ENCODE measurements at regions not wholly inside any gene's neighbourhood (a gene's known extent, or its start where the extent isn't known, plus 50 kb on each side); places are given as distances from the start of the nearest gene placed in this dataset.

DNA sequence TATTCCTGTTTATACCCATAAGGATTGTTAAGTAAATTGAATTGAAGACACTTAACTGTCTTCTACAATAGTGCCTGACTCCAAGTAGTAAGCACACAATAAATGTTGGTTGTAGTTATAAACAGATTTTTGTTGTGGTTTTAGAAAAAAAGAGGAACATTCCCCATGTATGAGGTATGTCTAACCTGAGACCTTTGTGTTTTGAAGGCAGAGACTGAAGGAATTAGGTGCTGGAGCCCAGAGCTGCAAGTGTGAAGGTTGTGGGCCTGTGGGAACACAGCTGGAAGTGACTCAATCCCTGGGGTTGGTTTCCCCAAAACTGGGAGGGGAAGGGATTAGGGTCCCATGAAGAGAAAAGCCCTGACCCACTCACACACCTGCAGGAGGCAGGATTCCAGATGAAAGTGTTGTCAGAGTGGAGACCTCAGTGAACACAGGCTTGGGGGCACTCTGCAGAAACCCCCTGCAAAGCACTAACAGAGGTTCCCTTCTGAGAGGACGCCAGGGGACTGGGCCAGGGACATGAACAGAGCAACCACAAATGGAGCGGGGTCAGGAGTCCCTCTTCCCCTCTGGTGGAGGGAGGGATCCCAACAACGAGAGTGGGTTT, 265.1 kb upstream of the KLF14 start:
- peak; percentile 88 for DNase-seq (ENCODE audit: low spot score)

DNA sequence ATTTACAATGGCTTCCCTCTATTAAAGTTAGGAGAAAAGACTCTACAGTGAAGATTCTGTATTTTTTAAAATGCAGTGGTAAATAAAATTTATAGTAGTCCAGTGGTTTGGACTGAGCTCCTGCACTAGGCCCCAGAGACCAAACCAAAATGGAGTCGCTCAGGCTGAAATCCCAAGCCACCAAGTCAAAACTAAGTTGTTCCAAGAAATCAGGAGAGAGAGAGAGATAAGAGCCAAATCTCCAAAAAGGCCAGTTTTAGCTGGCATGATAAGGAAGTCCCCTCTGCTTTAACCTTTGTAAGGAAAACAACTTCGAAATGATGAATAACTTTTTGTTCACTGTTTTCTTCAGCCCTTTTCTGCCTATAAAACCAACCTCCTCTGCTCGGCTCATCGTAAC, 265.9 kb upstream of the KLF14 start:
- no peak for DNase-seq (ENCODE audit: low spot score)

DNA sequence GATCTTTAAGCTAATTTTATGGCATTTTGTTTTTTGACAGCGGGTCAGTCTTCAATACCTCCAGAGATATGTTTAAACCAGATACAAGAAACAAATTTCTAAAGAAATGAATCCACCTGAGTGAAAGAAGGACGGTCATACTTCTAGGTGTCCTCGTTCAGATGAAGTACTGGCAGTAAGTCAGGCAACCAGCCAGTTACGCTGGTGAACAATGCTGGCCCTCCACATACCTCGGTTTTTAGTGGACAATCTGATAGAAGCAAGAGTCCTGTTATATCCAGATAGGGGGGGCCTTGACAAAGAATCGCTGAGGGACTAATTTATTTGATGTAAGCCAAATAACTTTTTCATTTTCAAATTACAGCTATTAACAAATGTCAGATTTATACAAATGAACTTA, 266.4 kb upstream of the KLF14 start:
- no peak for DNase-seq (ENCODE audit: low spot score)

GRCh38 chr7:131000873-131001272, 266.9 kb upstream of the KLF14 start:
- DNase-seq (ENCODE audit: low spot score) = no peak

- DNase-seq (ENCODE audit: low spot score) = no peak
These were observed 268.6 kb upstream of the KLF14 start for GRCh38 chr7:131002600-131002999.

- no peak for DNase-seq (ENCODE audit: low spot score)
These were observed 269.6 kb upstream of the KLF14 start for GRCh38 chr7:131003634-131004033.

- DNase-seq (ENCODE audit: low spot score) = no peak
These were observed 270.4 kb upstream of the KLF14 start for GRCh38 chr7:131004371-131004770.

GRCh38 chr7:131007439-131008330, 273.7 kb upstream of the KLF14 start:
- DNase-seq (ENCODE audit: low spot score) = peak; percentile 87

- DNase-seq (ENCODE audit: low spot score) = no peak
These were observed 275.1 kb upstream of the KLF14 start for GRCh38 chr7:131008840-131009711.

DNA sequence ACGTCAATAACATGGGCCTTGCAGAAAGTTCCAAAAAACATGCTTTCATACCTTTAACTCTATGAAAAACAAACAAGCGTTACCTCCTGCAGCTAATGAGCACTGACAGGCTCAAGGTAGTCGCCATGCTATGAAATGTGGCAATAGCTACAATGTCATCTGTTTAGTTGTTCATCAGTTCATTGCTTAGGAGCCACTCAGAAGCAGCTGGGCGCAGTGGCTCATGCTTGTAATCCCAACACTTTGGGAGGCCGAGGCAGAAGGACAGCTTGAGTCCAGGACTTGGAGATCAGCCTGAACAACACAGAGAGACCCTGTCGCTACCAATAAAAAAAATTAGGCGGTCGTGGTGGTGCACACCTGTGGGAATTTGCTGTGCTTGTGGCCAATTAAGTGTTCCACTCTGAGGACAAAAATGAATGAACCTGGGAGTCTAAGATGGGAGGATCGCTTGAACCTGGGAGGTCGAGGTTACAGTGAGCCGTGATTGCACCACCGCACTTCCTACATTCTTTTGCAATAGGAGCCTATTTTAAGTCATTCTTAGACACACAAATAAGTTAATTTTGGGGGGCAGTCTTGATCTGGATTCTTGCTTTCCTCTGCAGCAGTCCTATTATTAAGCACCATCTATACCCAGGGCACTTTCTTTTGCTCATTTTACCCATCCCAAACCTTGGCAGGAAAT, 276.2 kb upstream of the KLF14 start:
- no peak for DNase-seq (ENCODE audit: low spot score)

DNA sequence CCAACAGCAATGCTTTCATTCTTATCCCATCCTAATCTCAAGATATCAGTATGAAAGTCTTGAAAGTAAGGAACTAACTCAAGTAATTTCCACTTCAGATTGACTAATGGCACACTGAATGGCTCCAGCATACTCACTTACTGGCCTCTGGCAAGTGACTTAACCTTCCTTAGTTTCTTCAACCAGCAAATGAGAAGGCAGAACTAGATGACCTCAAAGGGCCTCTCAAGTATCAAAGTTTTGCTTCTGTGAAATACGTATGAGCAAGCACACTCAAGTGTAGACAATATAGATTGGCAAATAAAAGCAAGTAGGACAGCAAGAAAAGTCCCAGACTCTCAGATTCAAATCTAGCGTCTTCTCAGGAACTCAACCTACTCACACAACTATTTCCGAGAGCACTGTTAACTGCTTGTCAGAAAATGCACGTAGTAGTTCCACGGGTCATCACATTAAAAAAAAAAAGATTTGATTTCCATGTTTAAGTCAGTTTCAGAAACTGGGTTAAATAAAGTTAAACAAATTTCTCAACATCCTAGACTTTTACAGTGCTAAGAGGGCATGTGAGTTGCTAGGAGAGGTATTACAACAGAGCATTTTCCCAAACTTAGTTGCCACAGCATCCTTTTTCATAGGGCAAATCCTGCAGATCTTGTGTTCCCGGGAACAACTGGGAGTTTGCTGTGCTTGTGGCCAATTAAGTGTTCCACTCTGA, 276.9 kb upstream of the KLF14 start:
- no peak for DNase-seq (ENCODE audit: low spot score)

GRCh38 chr7:131011432-131011742, 277.4 kb upstream of the KLF14 start:
- no peak for DNase-seq (ENCODE audit: low spot score)

- no peak for DNase-seq (ENCODE audit: low spot score)
These were observed 278.0 kb upstream of the KLF14 start for GRCh38 chr7:131011976-131012375.

DNA sequence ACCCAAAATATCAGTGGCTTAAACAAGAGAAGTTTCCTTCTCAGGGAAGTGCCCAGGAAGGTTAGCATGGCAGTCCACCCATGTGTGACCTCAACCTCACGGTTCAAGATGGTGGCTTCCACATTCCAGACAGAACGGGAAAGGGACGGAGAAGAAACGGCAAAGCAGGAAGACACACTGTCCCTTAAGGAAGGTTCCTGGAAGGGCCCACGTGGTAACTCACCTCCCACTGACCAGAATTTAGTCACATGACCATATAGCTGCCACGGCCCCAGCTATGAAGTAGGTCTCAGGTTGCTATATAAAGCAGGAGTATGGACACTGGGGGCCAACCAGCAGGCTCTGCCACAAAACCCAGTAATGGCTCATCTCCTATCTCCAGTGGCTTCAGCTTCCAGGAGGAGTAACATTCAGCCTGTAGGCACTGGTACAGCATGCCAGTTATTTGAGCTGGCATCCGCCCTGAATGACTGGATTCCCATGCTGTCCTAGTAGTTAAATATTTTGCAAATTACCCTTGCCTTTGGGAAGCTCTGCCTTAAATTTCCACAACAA, 278.5 kb upstream of the KLF14 start:
- DNase-seq (ENCODE audit: low spot score) = no peak

DNA sequence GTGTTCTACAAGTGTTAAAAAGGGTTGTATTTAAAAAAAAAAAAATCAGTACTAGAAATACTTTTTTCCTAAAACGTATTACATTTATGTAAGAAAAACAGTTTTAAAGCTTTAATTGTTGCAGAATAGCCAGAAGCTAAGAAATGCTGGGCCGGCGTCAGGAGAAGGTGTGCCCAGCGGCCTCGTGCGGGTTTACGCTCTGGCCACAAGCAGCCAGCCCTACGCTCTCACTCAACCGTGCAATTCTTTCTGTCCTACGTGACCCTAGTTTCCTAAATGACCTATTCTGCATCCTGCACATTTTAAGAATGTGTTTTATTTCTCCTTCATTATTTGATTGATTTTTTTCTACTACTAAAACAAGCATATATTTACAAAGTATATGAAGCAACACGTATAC, 279.7 kb upstream of the KLF14 start:
- DNase-seq (ENCODE audit: low spot score) = no peak

DNA sequence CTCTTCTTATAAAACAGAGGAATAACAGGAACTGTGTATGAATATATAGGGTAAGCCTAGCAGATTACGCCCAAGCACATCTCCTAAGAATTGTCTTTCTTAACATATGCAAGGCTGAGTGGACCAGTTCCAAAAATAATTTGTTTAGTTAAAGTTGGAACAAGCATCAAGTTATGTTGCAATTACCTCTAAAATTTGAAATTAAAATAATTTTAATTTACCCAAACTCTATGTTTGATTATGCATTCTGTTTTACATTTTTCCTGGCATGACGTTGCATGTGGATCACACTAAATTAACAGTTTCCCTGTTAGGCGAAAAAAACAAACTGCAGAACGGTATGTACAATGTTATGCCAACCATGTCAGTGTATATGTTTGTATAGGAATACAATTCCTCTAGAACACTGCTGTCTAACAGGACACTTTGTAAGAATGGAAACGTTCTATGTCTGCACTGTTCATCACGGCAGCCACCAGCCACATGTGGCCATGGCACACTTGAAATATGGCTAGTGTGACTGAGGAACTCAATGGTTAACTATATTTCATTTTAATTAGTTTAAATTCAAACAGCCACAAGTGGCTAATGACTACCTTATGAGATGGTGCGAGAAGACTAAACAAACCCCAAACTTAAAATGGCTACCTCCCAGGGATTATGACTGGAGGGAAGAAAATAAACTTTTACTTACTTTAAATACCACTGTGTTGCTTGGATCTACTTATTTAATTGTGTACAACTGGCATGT, 281.1 kb upstream of the KLF14 start:
- DNase-seq (ENCODE audit: low spot score) = no peak

DNA sequence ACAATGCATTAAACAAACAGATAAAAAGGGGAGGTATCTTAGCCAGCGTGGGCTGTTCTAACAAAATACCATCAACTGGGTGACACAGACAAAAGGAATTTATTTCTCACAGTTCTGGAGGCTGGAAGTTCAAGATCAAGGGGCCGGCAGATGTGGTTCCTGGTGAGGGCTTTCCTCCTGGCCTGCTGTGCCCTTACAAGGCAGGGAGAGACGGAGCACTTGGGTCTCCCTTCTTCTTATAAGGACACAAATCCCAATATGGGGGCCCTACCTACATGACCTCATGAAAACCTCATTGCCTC, 281.6 kb upstream of the KLF14 start:
- DNase-seq (ENCODE audit: low spot score) = peak; percentile 79

DNA sequence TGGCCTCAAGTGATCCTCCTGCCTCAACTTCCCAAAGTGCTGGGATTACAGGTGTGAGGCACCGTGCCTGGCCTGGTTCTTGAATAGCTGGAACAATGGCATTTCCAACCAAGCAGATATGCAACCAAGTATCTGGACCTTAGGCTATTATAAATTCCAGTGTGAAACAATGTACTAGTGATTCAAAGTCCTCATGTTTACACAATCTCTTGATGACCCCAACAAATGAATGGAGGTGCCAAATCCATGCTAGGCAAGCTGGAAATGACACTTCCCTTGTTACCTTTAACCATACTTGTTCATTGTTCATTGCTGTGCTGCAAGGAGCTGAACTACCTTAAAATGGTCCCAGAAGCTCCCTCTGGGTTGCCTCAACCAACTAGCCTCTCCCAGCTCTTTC, 282.2 kb upstream of the KLF14 start:
- peak; percentile 19 for DNase-seq (ENCODE audit: low spot score)

DNA sequence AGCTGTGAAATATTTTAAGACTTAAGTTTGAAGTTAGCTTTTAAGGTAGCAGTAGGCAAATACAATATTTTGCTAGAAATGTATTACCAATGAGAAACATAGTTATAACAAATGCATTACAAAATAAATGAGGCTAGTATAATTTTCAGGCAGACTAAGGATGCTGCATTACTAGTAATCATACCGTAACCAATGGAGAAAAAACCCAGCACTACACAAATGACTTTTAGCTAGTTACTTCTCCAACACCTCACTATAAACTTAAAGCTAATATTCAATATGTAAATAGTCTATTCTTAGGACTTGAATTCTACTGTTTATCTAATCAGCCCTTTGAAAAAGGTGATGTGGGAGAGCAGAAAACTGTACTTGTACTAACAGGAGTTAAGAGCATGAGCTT, 285.3 kb upstream of the KLF14 start:
- no peak for DNase-seq (ENCODE audit: low spot score)

- no peak for DNase-seq (ENCODE audit: low spot score)
These were observed 286.8 kb upstream of the KLF14 start for GRCh38 chr7:131020759-131021261.

DNA sequence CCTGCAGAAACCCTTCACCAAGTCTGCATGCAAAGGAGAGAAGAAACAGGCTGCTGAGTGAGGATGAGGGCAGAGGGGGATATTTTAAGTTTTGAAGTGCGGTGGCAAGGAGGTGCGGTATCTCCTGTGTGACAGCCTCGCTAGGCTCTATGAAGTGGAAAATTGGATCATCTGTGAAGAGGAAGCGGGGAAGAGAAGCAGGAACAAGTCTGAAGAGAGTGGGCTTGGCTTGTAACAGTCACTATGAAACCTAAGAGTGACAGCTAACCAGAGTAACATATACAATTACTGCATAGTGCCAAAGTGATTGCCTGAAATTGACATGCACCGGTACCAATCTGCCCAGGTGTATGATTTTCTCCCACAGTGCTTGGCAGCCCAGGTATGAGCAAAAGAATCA, 287.5 kb upstream of the KLF14 start:
- DNase-seq (ENCODE audit: low spot score) = no peak
